ENCODE measurements at regions not wholly inside any gene's neighbourhood (a gene's known extent, or its start where the extent isn't known, plus 50 kb on each side); places are given as distances from the start of the nearest gene placed in this dataset.

- Histone ChIP-seq H3K27me3 (no peaks in the 10 kb centered on the region), H3K9me3 (no peaks in the 10 kb centered on the region), H3K4me1 (peaks cover 17% of the 10 kb centered on the region), H3K27ac (no peak overlapping the region), H3K36me3 (ENCODE audit: low read depth, missing control alignments) (no peaks in the 10 kb centered on the region), H3K4me3 (no peak overlapping the region)
- no peak for TF ChIP-seq POLR2A (IDR thresholded peaks at IDR 0.05)
- TF ChIP-seq CTCF (IDR thresholded peaks at IDR 0.05): no peak
- 49 to 85% methylated on average over 2 of the region's 2 CpGs for WGBS, 2 donors
- no peak for DNase-seq
- intact Hi-C loops (cut with DNase I; ENCODE audit: low total_unique reads): no loop called here
These were observed 381.4 kb downstream of the TNS1 start for GRCh38 chr2:217621391-217621801.

GRCh38 chr2:217618744-217619143, 384.1 kb downstream of the TNS1 start:
- intact Hi-C loops (cut with DNase I; ENCODE audit: low total_unique reads): no loop called here

GRCh38 chr2:217617616-217618022, 385.2 kb downstream of the TNS1 start:
- TF ChIP-seq POLR2A (IDR thresholded peaks at IDR 0.05): no peak
- TF ChIP-seq CTCF (IDR thresholded peaks at IDR 0.05): no peak
- Histone ChIP-seq H3K36me3 (ENCODE audit: low read depth, missing control alignments) (no peaks in the 10 kb centered on the region), H3K27me3 (no peaks in the 10 kb centered on the region), H3K9me3 (no peaks in the 10 kb centered on the region), H3K4me3 (no peak overlapping the region), H3K27ac (no peak overlapping the region), H3K4me1 (peaks cover 12% of the 10 kb centered on the region)
- no peak for DNase-seq
- intact Hi-C loops (cut with DNase I; ENCODE audit: low total_unique reads): no loop called here
- 80 to 81% methylated on average over 8 of the region's 8 CpGs for WGBS, 2 donors

More at GRCh38 chr2:217618744-217619143, 384.1 kb downstream of the TNS1 start:
- Histone ChIP-seq H3K4me3 (no peak overlapping the region), H3K27ac (no peak overlapping the region), H3K27me3 (no peaks in the 10 kb centered on the region), H3K4me1 (peaks cover 17% of the 10 kb centered on the region), H3K9me3 (no peaks in the 10 kb centered on the region), H3K36me3 (ENCODE audit: low read depth, missing control alignments) (no peaks in the 10 kb centered on the region)
- no peak for TF ChIP-seq POLR2A (IDR thresholded peaks at IDR 0.05)
- no peak for DNase-seq
- WGBS, 2 donors: 92 to 95% methylated on average over 2 of the region's 2 CpGs

- TF ChIP-seq POLR2A (IDR thresholded peaks at IDR 0.05) (no peak), CTCF (IDR thresholded peaks at IDR 0.05) (no peak)
- intact Hi-C loops (cut with DNase I; ENCODE audit: low total_unique reads): no loop called here
- no peaks in the 10 kb centered on the region for H3K27me3 ChIP-seq
- no peak overlapping the region for H3K27ac ChIP-seq
- WGBS, 2 donors: 70 to 82% methylated on average over 4 of the region's 4 CpGs
- DNase-seq: no peak
- H3K4me3 ChIP-seq: no peak overlapping the region
- no peaks in the 10 kb centered on the region for H3K9me3 ChIP-seq
- no peaks in the 10 kb centered on the region for H3K36me3 ChIP-seq (ENCODE audit: low read depth, missing control alignments)
- peaks cover 5% of the 10 kb centered on the region for H3K4me1 ChIP-seq
These were observed 385.9 kb downstream of the TNS1 start for GRCh38 chr2:217616936-217617335.

GRCh38 chr2:217615171-217615570, 387.6 kb downstream of the TNS1 start:
- intact Hi-C loops (cut with DNase I; ENCODE audit: low total_unique reads): no loop called here
- Histone ChIP-seq H3K27ac (no peak overlapping the region), H3K4me1 (no peaks in the 10 kb centered on the region), H3K27me3 (no peaks in the 10 kb centered on the region), H3K9me3 (no peaks in the 10 kb centered on the region), H3K4me3 (no peak overlapping the region), H3K36me3 (ENCODE audit: low read depth, missing control alignments) (no peaks in the 10 kb centered on the region)
- DNase-seq: no peak
- WGBS, 2 donors: 85 to 100% methylated on average over 1 of the region's 1 CpG
- TF ChIP-seq POLR2A (IDR thresholded peaks at IDR 0.05) (no peak), CTCF (IDR thresholded peaks at IDR 0.05) (no peak)

All from testis (tissue), 2 donors.